SU-DHL-6 (cell line): ENCODE measurements at regions not wholly inside any gene's neighbourhood (a gene's known extent, or its start where the extent isn't known, plus 50 kb on each side); places are given as distances from the start of the nearest gene placed in this dataset.

Source experiments
- H2AFZ ChIP-seq: fragments of 200-600 bp; sonication (generic); 2 replicates; pipeline ENCODE4 v1.6.1; 2014; ENCODE audit warnings: low read depth, mild to moderate bottlenecking, moderate library complexity, mixed read lengths, antibody characterized with exemption, low read length; ENCODE audit not compliant: severe bottlenecking
- H3F3A ChIP-seq: fragments of 200-600 bp; shearing (Covaris generic); 2 replicates; pipeline ENCODE4 v1.6.0; 2016; ENCODE audit warnings: antibody characterized with exemption, mild to moderate bottlenecking; ENCODE audit not compliant: insufficient read depth
- H3K27ac ChIP-seq: fragments of 200-600 bp; sonication (generic); 2 replicates; pipeline ENCODE4 v1.5.1; 2016; ENCODE audit warnings: low read depth, mild to moderate bottlenecking, low read length, moderate library complexity, mixed read lengths
- H3K27me3 ChIP-seq: fragments of 200-600 bp; sonication (generic), shearing (Covaris generic); 2 replicates; pipeline ENCODE4 v1.6.0; 2014; ENCODE audit warnings: mild to moderate bottlenecking, low read length
- H3K36me3 ChIP-seq: fragments of 200-600 bp; sonication (generic); 2 replicates; pipeline ENCODE4 v1.6.1; 2014; ENCODE audit warnings: mild to moderate bottlenecking, low read length, mixed read lengths
- H3K4me2 ChIP-seq: fragments of 300-600, 200-600 bp; shearing (Covaris generic), sonication (generic); 2 replicates; pipeline ENCODE4 v1.6.0; 2014; ENCODE audit warnings: low read length, low read depth, mild to moderate bottlenecking; ENCODE audit not compliant: poor library complexity, severe bottlenecking
- H3K4me3 ChIP-seq: fragments of 200-600 bp; sonication (generic); 2 replicates; pipeline ENCODE4 v1.5.1; 2014; ENCODE audit warnings: antibody characterized with exemption, low read length, mild to moderate bottlenecking, mixed read lengths; ENCODE audit not compliant: insufficient read depth, poor library complexity, severe bottlenecking
- H3K79me2 ChIP-seq: fragments of 200-600 bp; sonication (generic); 2 replicates; pipeline ENCODE4 v1.6.1; 2014; ENCODE audit warnings: mild to moderate bottlenecking, low read length, moderate library complexity; ENCODE audit not compliant: insufficient read depth
- H3K9ac ChIP-seq: fragments of 200-600 bp; sonication (generic); 2 replicates; pipeline ENCODE4 v1.7.0; 2014; ENCODE audit warnings: mild to moderate bottlenecking, low read length
- H3K9me2 ChIP-seq: fragments of 200-600 bp; sonication (generic); replicated peaks from 2 replicates; pipeline ENCODE4 v1.6.1; 2014; ENCODE audit warnings: low read length; ENCODE audit not compliant: insufficient read depth
- H3K9me3 ChIP-seq: fragments of 200-600 bp; sonication (generic); 2 replicates; pipeline ENCODE4 v1.6.1; 2014; ENCODE audit warnings: low read length, mixed read lengths; ENCODE audit not compliant: insufficient read depth
- H4K20me1 ChIP-seq: fragments of 200-600 bp; sonication (generic); 2 replicates; pipeline ENCODE4 v1.6.1; 2014; ENCODE audit warnings: low read depth, mild to moderate bottlenecking, antibody characterized with exemption, low read length, moderate library complexity, mixed read lengths
- EZH2phosphoT487 ChIP-seq: fragments of 200-600 bp; sonication (generic), shearing (Covaris generic); conservative IDR thresholded peaks from 2 replicates; pipeline ENCODE4 v1.6.1; 2018; ENCODE audit warnings: mild to moderate bottlenecking, antibody characterized with exemption, low read length, moderate library complexity, mixed read lengths
- TF ChIP-seq, protein P1 (sequence below): fragments of 200-600 bp; sonication (generic); IDR thresholded peaks from one replicate; pipeline ENCODE4 v1.5.1; 2017; ENCODE audit warnings: antibody characterized with exemption, mild to moderate bottlenecking, low read length, moderate library complexity; ENCODE audit not compliant: insufficient read depth, poor library complexity, severe bottlenecking

DNA sequence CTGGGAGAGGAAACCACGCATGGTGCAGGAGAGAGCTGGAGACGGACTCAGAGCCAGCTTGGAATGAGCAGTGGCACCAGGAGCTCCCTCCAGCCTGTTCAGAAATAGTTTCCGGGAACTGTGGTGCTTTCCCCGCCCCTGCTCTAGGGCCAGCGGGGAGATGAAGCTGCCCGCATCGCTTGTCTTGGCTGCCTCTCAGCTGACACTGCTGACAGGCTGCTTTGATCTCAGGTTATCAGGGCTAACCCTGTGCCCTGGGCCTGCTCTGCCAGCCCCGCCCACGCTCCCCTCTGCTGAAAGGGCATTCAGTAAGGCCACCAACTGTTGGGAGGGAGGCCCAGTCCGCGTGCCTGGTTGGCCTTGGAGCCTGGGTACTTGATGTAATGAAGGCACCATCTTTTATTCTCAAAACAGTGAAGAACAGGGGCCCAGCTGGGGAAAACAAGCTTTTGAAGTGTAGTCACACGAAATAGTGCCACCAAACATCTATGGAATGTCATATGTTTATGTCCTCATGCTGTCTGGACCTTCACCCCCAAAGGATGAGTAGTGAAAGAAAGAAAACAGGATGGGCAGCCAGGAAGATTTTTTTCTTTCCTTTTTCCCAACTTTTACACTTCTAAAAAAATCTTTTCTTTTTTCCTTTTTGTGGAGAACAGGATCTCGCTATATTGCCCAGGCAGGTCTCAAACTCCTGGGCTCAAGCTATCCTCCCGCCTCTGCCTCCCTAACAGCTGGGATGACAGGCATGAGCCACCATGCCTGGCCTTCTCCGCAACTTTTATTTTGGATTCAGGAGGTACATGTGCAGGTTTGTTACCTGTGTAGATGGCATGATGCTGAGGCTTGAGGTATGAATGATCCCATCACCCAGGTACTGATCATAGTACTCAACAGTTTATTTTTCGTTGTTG is 115.9 kb upstream of the TBX3 start:
- Histone ChIP-seq H3K36me3 (no peaks in the 10 kb centered on the region), H3K27me3 (no peaks in the 10 kb centered on the region), H3K4me2 (no peak overlapping the region), H3K9ac (no peak overlapping the region), H3K79me2 (no peaks in the 10 kb centered on the region), H3K9me2 (no peaks in the 10 kb centered on the region), H3K27ac (no peak overlapping the region), H2AFZ (no peak overlapping the region), H3K4me3 (no peak overlapping the region), H4K20me1 (no peaks in the 10 kb centered on the region), H3F3A (no peaks in the 10 kb centered on the region), H3K9me3 (no peaks in the 10 kb centered on the region)
- no peak for TF ChIP-seq EZH2phosphoT487
- TF ChIP-seq, protein P1, sequence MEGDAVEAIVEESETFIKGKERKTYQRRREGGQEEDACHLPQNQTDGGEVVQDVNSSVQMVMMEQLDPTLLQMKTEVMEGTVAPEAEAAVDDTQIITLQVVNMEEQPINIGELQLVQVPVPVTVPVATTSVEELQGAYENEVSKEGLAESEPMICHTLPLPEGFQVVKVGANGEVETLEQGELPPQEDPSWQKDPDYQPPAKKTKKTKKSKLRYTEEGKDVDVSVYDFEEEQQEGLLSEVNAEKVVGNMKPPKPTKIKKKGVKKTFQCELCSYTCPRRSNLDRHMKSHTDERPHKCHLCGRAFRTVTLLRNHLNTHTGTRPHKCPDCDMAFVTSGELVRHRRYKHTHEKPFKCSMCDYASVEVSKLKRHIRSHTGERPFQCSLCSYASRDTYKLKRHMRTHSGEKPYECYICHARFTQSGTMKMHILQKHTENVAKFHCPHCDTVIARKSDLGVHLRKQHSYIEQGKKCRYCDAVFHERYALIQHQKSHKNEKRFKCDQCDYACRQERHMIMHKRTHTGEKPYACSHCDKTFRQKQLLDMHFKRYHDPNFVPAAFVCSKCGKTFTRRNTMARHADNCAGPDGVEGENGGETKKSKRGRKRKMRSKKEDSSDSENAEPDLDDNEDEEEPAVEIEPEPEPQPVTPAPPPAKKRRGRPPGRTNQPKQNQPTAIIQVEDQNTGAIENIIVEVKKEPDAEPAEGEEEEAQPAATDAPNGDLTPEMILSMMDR: no peak

DNA sequence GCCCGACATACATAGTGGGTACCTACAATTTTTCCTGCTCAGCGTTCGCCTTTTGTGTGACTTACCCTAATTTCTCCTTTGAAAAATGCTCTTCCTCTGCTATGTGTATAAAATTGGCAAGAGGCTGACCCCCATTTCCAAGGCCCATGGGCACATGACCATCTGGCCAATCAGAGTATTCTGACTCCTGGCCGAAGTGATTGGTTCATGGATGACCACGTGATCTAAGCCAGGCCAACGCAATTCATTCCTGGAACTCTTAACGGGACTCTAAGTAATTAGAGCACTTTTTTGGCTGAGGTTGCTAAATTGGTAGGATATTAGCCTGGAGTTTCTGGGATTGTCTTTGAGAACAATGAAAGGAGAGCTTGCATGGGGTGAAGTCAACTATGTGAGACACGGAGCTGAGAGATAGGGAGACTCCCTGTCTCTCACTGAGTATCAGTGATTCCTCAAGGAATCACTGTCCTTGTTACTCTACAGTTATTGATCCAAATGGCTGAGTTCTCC is 110.1 kb upstream of the TBX3 start:
- Histone ChIP-seq H3F3A (no peaks in the 10 kb centered on the region), H3K79me2 (no peaks in the 10 kb centered on the region)
- TF ChIP-seq EZH2phosphoT487: no peak
- TF ChIP-seq, protein P1: no peak

DNA sequence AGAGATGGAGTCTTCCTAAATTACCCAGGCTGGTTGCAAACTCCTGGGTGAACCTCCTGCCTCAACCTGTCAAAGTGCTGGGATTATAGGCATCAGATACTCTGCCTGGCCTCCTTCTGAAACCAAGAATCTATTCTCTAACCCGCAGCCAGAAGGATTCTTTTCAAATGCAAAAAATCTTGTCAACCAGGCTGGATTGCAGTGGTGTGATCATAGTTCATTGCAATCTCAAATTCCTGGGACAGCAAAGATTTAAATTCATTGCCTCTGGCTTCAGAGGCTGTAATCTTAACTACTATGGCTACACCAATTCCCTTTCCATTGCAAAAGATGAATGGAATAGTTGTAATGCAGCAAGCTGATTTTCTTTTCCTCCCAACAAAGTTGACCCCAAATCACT is 106.3 kb upstream of the TBX3 start:
- no peak overlapping the region for H3K4me3 ChIP-seq
- no peak overlapping the region for H2AFZ ChIP-seq
- H3K9me3 ChIP-seq: no peaks in the 10 kb centered on the region
- H3K4me2 ChIP-seq: no peak overlapping the region
- no peaks in the 10 kb centered on the region for H3K79me2 ChIP-seq
- no peaks in the 10 kb centered on the region for H3F3A ChIP-seq
- H3K9ac ChIP-seq: no peak overlapping the region
- TF ChIP-seq, protein P1: no peak
- no peak for TF ChIP-seq EZH2phosphoT487
- no peaks in the 10 kb centered on the region for H4K20me1 ChIP-seq
- H3K36me3 ChIP-seq: no peaks in the 10 kb centered on the region
- no peaks in the 10 kb centered on the region for H3K9me2 ChIP-seq
- H3K27me3 ChIP-seq: no peaks in the 10 kb centered on the region
- H3K27ac ChIP-seq: no peak overlapping the region

More for the DNA sequence above, 110.1 kb upstream of the TBX3 start:
- no peaks in the 10 kb centered on the region for H4K20me1 ChIP-seq
- no peaks in the 10 kb centered on the region for H3K27me3 ChIP-seq
- no peak overlapping the region for H3K4me3 ChIP-seq
- no peak overlapping the region for H3K9ac ChIP-seq
- H3K27ac ChIP-seq: no peak overlapping the region
- no peaks in the 10 kb centered on the region for H3K9me2 ChIP-seq
- no peaks in the 10 kb centered on the region for H3K36me3 ChIP-seq
- no peak overlapping the region for H2AFZ ChIP-seq
- H3K4me2 ChIP-seq: no peak overlapping the region
- H3K9me3 ChIP-seq: no peaks in the 10 kb centered on the region
